Adrenal gland (tissue), 5 donors: ENCODE measurements at regions not wholly inside any gene's neighbourhood (a gene's known extent, or its start where the extent isn't known, plus 50 kb on each side); places are given as distances from the start of the nearest gene placed in this dataset.

Experiments
- CTCF ChIP-seq, 6 experiments: fragments of 450-650 bp in 4 of 6; fragments of 200-600 bp in 2 of 6; sonication (generic) in 1 of 6; IDR thresholded peaks; 1 replicate in 5 of 6; 2 replicates in 1 of 6; pipeline versions ENCODE4 v1.5.1 to v1.8.0; 2016 to 2021; ENCODE audit warnings: antibody characterized with exemption in 6 of 6, mild to moderate bottlenecking in 2 of 6, moderate library complexity in 1 of 6
- POLR2A ChIP-seq, 2 donors: fragments of 450-650 bp; IDR thresholded peaks; one replicate each; pipeline ENCODE4 v1.6.1; 2017; ENCODE audit warnings: antibody characterized with exemption in 2 of 2, mild to moderate bottlenecking in 2 of 2, moderate library complexity in 1 of 2
- donor health status: DM: no; HTN: no; CAD: no.

GRCh38 chr6:145312481-145312880 lies 422.8 kb downstream of the EPM2A start:
- TF ChIP-seq POLR2A (IDR thresholded peaks at IDR 0.05) (no peak), CTCF (IDR thresholded peaks at IDR 0.05) (no peak)
